ENCODE measurements at regions not wholly inside any gene's neighbourhood (a gene's known extent, or its start where the extent isn't known, plus 50 kb on each side); places are given as distances from the start of the nearest gene placed in this dataset.

- DNase-seq = no peak
Measured at GRCh38 chrX:107561468-107562215, 66.7 kb upstream of the PRPS1 start.

GRCh38 chrX:107562482-107562881 is 65.8 kb upstream of the PRPS1 start:
- DNase-seq = no peak

- no peak for DNase-seq
Measured at GRCh38 chrX:107563824-107564223, 64.5 kb upstream of the PRPS1 start.

GRCh38 chrX:107565015-107565414 is 63.3 kb upstream of the PRPS1 start:
- DNase-seq = no peak

- no peak for DNase-seq
Measured at GRCh38 chrX:107565931-107566603, 62.2 kb upstream of the PRPS1 start.

GRCh38 chrX:107566604-107567262 is 61.6 kb upstream of the PRPS1 start:
- DNase-seq = no peak

GRCh38 chrX:107567370-107567769 is 60.9 kb upstream of the PRPS1 start:
- DNase-seq = no peak

- DNase-seq = no peak
Measured at GRCh38 chrX:107571296-107571998, 56.9 kb upstream of the PRPS1 start.

- DNase-seq = no peak
Measured at GRCh38 chrX:107573016-107573415, 55.3 kb upstream of the PRPS1 start.

- no peak for DNase-seq
Measured at GRCh38 chrX:107574054-107574683, 54.1 kb upstream of the PRPS1 start.

GRCh38 chrX:107574711-107575110 is 53.6 kb upstream of the PRPS1 start:
- no peak for DNase-seq

GRCh38 chrX:107576392-107576791 is 51.9 kb upstream of the PRPS1 start:
- DNase-seq = no peak

GRCh38 chrX:107576841-107577240 is 51.5 kb upstream of the PRPS1 start:
- no peak for DNase-seq

GRCh38 chrX:107577933-107578332 is 50.4 kb upstream of the PRPS1 start:
- DNase-seq = no peak

Measured in activated CD4-positive, alpha-beta T cell treated with anti-CD3 and anti-CD28 coated beads for 4 hours (primary cell).